HG03175 (cell line): ENCODE measurements at regions not wholly inside any gene's neighbourhood (a gene's known extent, or its start where the extent isn't known, plus 50 kb on each side); places are given as distances from the start of the nearest gene placed in this dataset.
A peak's percentile ranks its signal among the peaks of the same experiment; 100 is the strongest.
"Not testable (repeated sequence)": the region's sequence is repeated elsewhere in the genome, so short reads cannot be mapped to it uniquely, and the experiment has no call there.

Source experiments
- ATAC-seq: cut with Tn5 transposase; IDR thresholded peaks from one replicate; pipeline ENCODE4 v1.9.1; 2021; ENCODE audit warnings: mild to moderate bottlenecking, moderate library complexity; ENCODE audit not compliant: unreplicated experiment

DNA sequence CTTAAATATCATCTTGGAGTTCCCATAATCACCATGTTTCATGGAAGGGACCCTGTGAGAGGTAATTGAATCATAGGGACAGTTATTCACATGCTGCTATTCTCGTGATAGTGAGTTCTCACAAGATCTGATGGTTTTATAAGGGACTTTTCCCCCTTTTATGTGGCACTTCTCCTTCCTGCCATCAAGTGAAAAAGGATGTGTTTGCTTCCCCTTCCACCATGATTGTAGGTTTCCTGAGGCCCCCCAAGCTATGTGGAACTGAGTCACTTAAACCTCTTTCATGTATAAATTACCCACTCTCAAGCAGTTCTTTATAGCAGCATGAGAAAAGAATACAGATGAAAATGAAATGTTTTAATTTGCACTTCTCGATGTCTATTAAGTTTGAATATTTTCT lies 112.0 kb downstream of the ZNF648 start:
- ATAC-seq = no peak

DNA sequence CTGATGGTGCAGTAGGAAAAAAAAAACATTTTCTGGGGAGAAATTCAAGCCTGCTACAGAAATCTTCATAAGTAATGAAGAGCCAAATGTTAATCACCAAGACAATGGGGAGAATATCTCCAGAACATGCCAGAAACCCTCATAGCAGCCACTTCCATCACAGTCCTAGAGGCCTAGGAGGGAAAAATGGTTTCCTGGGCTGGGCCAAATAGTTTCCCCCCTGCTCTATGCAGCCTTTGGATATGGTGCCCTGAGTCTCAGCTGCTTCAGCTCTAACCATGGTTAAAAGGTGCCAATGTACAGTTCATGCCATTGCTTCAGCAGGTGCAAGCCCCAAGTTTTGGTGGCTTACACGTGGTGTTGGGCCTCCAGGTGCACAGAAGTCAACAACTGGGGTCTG lies 113.1 kb downstream of the ZNF648 start:
- no peak for ATAC-seq

- ATAC-seq = no peak
These were observed 114.1 kb downstream of the ZNF648 start for GRCh38 chr1:181947441-181947840.

DNA sequence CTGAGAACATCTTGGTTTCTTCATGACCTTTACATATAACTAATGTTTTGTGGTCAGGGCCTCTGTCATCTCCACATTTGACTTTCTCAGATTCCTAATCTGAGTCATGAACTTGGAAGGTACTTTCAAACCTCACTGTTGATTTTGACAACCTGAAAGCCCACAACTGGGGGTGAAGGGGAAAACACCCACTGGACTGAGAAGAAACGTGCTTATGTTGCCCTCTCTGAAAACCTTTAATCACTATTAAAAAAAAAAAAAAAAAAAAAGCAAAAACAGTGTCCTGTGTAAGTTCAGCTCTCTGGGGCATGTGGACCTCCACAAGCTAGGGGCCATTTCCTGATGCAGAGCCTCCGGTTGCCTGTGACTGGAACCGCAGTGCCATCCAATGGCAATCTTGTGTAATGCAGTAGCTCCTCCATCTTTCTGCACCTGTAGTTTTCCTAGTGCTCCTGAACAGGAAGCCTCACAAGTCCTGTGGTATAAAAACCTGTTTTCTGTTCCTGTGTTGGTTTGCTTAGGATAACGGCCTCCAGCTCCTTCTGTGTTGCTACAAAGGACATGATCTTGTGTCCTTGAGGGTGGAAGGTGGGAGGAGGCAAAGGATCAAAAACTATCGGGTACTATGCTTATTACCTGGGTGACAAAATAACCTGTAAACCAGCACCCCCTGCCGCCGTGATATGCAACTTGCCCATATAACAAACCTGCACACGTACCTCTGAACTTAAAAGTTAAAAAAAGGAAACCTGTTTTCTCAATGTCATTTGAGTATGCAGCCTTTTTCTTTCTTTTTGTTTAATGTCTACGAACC lies 124.5 kb downstream of the ZNF648 start:
- ATAC-seq = peak; percentile 86

DNA sequence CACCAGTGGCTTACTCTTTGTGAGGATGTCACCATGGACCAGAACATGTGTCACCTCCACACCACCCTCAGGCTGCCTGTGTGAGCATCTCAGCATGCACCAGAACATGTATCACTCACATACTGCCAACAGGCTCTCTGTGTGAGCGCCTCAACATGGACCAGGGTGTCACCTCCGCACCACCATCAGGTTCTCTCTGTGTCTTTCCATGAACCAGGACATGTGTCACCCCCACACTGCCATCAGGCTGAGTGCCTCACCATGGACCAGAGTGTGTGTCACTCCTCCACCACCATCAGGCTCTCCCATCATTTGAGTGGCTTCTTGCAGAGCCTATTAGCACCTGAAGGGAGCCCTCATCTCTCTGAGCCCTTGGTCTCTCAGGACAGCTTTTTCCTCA lies 125.2 kb downstream of the ZNF648 start:
- peak; percentile 26 for ATAC-seq

DNA sequence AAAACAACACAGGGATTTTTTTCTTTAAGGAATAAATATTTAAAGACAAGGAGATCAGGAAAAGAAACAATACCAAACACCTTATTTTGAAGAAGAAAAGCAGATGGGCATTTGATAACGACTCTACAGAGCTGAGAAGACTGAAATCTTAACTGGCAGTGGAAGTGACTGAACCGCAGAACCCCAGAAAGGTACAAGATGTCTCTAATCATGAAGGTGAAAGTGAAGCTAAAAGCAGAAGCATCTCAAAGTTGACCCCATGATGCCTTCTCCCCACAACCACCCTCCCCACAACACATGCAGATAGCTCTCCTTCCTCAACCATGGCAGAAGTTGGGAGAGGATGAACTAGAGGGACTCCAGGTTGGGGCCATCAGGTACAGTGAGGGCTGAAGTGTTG lies 129.6 kb downstream of the ZNF648 start:
- no peak for ATAC-seq

GRCh38 chr1:181930187-181930586 lies 131.3 kb downstream of the ZNF648 start:
- no peak for ATAC-seq

DNA sequence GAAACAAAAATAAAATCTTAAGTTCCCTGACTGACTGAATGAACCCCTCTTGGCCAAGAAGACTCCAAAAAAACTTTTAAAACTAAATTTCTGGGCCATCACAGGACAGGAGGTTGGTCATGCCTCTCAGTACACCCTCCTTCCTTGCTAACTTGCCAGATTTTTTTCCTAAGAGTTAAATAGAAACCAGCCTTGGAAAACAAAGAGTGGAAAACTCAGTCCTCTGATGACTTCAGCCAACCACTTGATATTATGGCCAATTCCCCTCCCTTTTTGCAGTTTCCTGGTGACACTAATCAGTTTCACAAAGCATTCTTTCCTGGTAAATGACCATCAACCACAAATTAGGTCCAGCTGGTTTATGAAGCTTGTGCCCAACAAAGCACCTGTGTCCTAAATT lies 134.8 kb downstream of the ZNF648 start:
- no peak for ATAC-seq

- ATAC-seq = not testable (repeated sequence)
These were observed 137.5 kb downstream of the ZNF648 start for GRCh38 chr1:181924034-181924433.

- ATAC-seq = no peak
These were observed 142.0 kb downstream of the ZNF648 start for GRCh38 chr1:181919542-181919941.

DNA sequence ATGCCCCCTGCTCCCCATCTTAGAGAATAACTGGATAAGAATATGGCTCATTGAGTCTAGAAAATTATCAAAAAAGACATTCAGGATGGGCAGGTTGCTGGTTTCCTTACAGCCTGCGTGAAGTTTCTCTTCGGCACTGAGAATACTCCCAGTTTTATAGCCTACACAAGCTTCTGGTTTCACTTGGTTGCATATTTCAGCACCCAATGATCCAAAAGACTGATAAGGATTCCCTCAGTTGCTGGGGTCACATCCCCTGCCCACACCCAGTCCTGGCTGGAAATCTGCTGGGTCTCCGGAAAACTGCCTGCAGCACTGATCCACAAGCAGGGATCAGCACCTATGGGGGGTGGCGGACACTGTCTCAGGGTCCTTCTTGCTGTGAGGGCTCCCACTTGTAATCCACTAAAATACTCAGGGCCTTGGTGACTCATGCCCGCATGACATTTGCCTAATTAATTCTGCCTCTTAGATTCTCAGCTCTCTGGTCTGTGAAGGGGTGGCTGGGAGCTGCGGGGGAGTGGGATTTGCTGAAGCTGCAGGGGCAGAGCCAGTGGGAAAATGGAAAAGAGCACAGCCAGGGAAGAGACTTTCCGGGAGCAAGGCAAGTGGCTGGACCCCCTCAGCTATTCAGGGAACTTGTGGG lies 142.5 kb downstream of the ZNF648 start:
- no peak for ATAC-seq

DNA sequence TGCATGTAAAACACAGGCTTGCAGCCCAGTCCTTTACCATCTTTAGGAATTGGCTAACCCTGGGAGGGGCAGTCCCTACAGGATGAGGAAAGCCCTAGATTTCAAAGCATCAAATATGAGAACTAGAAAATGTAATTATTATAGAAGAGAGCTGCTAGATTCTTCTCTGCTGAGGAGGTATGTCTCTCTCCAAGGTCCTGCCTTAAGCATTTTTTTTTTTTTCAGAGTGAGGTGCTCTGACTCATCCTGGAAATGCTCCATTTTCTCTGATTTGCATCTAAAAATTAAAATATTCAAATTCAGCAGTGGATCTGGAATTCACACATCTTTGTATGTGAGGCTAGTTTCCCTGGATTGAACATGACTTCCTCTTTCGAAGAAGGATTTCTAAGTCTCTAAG lies 149.8 kb downstream of the ZNF648 start:
- ATAC-seq = no peak

GRCh38 chr1:181910905-181911304 lies 150.6 kb downstream of the ZNF648 start:
- ATAC-seq = no peak

DNA sequence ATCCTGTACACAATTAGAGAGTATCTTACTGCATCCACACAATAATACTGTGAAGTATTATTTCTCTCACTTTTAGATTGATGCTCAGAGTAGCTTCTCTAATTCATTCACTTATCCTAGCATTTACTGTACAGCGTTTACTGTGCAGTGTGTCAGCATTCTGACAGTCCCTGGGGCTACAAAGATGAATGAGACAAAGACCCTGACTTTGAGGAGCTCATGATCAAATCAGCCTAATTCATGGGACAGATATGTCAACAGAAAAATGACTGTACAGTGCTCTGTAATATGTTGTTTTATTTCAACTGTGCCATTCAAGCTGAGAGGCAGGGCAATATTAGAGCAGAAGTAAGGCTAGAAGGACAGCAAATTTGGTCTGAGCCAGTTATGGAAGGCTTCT lies 152.5 kb downstream of the ZNF648 start:
- ATAC-seq = no peak

DNA sequence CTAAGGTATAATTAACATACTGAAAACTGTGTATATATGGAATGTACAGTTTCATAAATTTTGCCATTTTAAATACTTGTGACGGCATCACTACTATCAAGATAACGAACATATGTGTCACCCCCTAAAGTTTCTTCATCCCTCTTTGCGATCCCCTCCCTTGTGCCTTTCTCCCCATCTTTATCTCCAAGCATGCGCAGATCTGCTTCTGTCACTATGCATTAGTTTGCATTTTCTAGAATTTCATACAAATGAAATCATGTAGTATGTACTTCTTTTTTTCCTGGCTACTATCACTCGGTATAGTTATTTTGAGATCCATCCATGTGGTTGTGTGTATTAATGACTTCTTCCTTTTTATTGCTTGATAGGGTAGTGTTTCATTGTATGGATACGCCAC lies 154.9 kb downstream of the ZNF648 start:
- no peak for ATAC-seq

DNA sequence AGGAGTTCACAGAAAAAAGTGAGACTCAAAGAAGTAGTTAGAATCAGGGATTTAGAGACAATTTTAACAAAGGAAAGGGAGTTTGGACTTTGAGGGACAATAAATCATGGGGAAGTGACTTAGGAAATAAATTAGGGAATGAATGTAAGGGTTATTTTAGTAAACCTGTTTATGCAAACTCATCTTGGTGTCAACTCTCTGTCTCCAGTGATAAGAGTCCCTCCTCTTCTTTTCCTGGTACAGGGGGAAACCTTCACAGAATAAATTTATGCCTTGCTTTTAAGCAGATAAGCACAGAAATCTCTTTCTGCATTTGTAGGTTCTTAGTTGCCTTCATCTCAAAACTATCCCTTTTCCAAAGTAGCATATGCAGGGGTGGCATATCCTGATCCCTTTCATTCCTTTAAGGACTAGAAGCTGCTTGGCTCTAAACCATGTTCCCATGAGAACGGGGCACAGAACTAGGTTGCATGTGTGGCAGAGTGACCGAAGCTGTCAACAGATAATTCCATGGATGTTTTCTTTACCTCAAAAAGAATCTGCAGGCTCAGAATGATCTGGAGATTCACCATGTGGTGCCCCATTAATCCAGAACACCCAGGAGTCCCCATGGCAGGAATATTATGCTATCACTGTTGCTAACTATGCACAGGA lies 155.4 kb downstream of the ZNF648 start:
- ATAC-seq = no peak

DNA sequence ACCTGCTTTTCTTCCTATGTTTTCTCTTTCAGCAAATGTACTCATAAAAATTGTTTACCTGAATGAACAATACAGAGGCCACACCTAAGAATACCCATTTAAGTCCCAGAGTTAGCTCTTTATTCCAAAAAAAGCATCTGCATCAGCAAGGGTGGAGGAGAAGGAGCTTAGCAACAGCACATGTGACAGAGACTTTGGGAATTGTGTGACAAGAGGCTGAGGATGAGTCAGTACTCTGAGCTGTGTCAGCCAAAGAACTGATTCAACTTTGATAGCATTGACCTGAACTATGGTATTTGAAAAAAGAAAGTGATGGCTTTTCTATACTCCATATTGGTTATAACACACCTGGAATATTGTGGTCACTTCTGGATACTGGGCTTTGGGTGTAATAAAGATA lies 162.7 kb downstream of the ZNF648 start:
- ATAC-seq = no peak

DNA sequence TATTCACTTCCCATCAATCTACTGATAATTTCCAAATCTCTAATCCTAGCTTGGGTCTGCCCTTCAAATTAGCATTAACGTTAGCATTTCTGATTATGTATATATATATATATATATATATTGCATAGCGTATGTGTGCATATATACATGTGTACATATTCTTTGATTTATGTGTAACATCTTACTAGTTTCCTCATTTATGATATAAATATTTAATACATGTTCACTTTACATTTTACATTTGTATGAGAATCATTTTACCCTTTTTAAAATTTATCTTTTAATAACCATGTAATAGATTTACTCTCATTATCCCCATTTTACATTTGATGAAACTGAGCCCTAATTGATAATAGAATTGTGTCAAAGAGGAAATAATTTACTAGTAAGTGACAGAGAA lies 164.7 kb downstream of the ZNF648 start:
- ATAC-seq = no peak

DNA sequence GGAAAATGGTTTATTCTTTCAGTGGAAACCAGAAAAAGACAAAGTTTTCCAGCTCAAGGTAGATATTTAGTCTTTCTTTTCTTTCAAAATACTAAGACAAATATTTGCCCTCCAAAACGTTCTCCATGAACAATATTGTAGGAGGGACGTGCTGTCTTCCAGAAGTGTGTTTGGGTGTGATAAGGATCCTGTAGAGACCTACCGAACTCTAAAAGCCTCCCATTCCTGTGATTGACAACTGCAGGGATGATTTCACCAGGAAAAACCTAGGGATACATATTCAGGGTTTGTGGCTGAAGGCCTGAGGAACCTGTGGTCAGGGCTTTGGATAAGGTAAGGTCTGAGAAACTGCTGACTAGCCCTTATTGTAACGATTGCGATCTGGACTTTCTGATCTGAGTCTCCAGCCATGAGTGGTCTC lies 167.1 kb downstream of the ZNF648 start:
- no peak for ATAC-seq

DNA sequence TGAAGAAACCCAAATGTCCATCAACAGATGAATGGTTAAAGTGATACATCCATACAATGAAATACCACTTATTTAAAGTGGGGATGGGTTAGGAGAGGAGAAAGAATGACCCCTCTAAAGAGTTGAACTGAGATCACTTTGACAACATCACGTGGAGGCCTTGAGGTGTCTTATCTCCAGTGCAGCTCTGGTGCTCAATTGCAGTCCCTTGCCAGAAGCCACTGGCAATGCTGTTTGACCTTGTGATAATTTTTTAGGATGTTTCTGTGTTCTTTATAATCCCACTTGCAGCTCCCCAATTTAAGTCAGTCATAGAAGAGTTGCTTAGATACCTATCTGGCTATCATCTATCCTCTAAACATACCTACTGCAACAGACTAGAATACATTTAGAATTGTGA lies 167.6 kb downstream of the ZNF648 start:
- no peak for ATAC-seq

GRCh38 chr1:181893150-181893549 lies 168.4 kb downstream of the ZNF648 start:
- ATAC-seq = not testable (repeated sequence)

- no peak for ATAC-seq
These were observed 188.9 kb downstream of the ZNF648 start for GRCh38 chr1:181872562-181872961.
